Liver (tissue), 3 donors: ENCODE measurements at regions not wholly inside any gene's neighbourhood (a gene's known extent, or its start where the extent isn't known, plus 50 kb on each side); places are given as distances from the start of the nearest gene placed in this dataset.

ENCODE experiments used
- CTCF ChIP-seq: fragments of 150-350 bp; IDR thresholded peaks from 2 replicates; pipeline ENCODE4 v1.5.1; 2017; ENCODE audit warnings: improper control_type of control experiment, low read depth, low read length; ENCODE audit not compliant: missing input control
- FOXA1 ChIP-seq: IDR thresholded peaks from 2 replicates; pipeline ENCODE4 v1.6.1; 2016; ENCODE audit warnings: antibody characterized with exemption
- HNF4A ChIP-seq, 2 donors: conservative IDR thresholded peaks; 2 replicates each; pipeline ENCODE4 v1.6.1; 2016; ENCODE audit warnings: antibody characterized with exemption in 2 of 2, mild to moderate bottlenecking in 2 of 2
- JUND ChIP-seq, 2 donors: IDR thresholded peaks; 2 replicates each; pipeline ENCODE4 v1.6.1; 2016; ENCODE audit warnings: antibody characterized with exemption in 2 of 2
- MAX ChIP-seq: IDR thresholded peaks from 2 replicates; pipeline ENCODE4 v1.6.1; 2016; ENCODE audit warnings: antibody characterized with exemption
- RAD21 ChIP-seq, 2 donors: IDR thresholded peaks; 2 replicates each; pipeline ENCODE4 v1.6.1; 2016; ENCODE audit warnings: antibody characterized with exemption in 2 of 2, mild to moderate bottlenecking in 2 of 2
- RXRA ChIP-seq, 2 donors: IDR thresholded peaks; 2 replicates each; pipeline ENCODE4 v1.6.1; 2017 to 2018; ENCODE audit warnings: antibody characterized with exemption in 2 of 2, mild to moderate bottlenecking in 1 of 2
- SP1 ChIP-seq: IDR thresholded peaks from 2 replicates; pipeline ENCODE4 v1.6.1; 2018; ENCODE audit warnings: antibody characterized with exemption, mild to moderate bottlenecking
- TAF1 ChIP-seq: conservative IDR thresholded peaks from 2 replicates; pipeline ENCODE4 v1.6.1; 2016; ENCODE audit warnings: antibody characterized with exemption, mild to moderate bottlenecking
- ZBTB33 ChIP-seq: IDR thresholded peaks from 2 replicates; pipeline ENCODE4 v1.6.1; 2016; ENCODE audit warnings: antibody characterized with exemption
- donor health status: healthy.
- donor health status: healthy.

- TF ChIP-seq CTCF = no peak
- TF ChIP-seq HNF4A (conservative IDR thresholded peaks at IDR 0.05) = no peak
- TF ChIP-seq MAX = no peak
- TF ChIP-seq RAD21 (IDR thresholded peaks at IDR 0.05) = no peak
- TF ChIP-seq TAF1 = no peak
- no peak for TF ChIP-seq FOXA1
- no peak for TF ChIP-seq RXRA (IDR thresholded peaks at IDR 0.05)
- no peak for TF ChIP-seq ZBTB33
- no peak for TF ChIP-seq JUND (IDR thresholded peaks at IDR 0.05)
- no peak for TF ChIP-seq SP1
These were observed 1036.4 kb upstream of the FOXG1 start for GRCh38 chr14:27730204-27730603.
